AG09319 (cell line): ENCODE measurements at regions not wholly inside any gene's neighbourhood (a gene's known extent, or its start where the extent isn't known, plus 50 kb on each side); places are given as distances from the start of the nearest gene placed in this dataset.
"Not testable (repeated sequence)": the region's sequence is repeated elsewhere in the genome, so short reads cannot be mapped to it uniquely, and the experiment has no call there.

Experiments
- DNase-seq: peaks from one replicate; pipeline ENCODE4 v3.0.0-alpha.2; 2010; ENCODE audit warnings: low read depth; ENCODE audit errors: extremely low read depth
- CTCF ChIP-seq: IDR thresholded peaks from 2 replicates; pipeline ENCODE4 v1.5.1; 2011; ENCODE audit warnings: low read depth, mild to moderate bottlenecking, inconsistent platforms, low read length, moderate library complexity

GRCh38 chr1:100597061-100597741 lies 59.3 kb downstream of the GPR88 start:
- no peak for TF ChIP-seq CTCF
- DNase-seq, result no peak

GRCh38 chr1:100597784-100598183 lies 59.8 kb downstream of the GPR88 start:
- DNase-seq, result no peak
- no peak for TF ChIP-seq CTCF

- DNase-seq, result not testable (repeated sequence)
These were observed 62.4 kb downstream of the GPR88 start for GRCh38 chr1:100600377-100600776.

- not testable (repeated sequence) for DNase-seq
These were observed 64.1 kb downstream of the GPR88 start for GRCh38 chr1:100602028-100602427.

GRCh38 chr1:100604372-100604771 lies 66.4 kb downstream of the GPR88 start:
- no peak for TF ChIP-seq CTCF
- no peak for DNase-seq

GRCh38 chr1:100606438-100606837 lies 68.5 kb downstream of the GPR88 start:
- peak; percentile 52 for DNase-seq
- peak; percentile 88 for TF ChIP-seq CTCF

GRCh38 chr1:100607628-100608240 lies 69.8 kb downstream of the GPR88 start:
- TF ChIP-seq CTCF, result no peak
- no peak for DNase-seq

- TF ChIP-seq CTCF, result no peak
These were observed 71.9 kb downstream of the GPR88 start for GRCh38 chr1:100609849-100610248.

More at GRCh38 chr1:100609849-100610248, 71.9 kb downstream of the GPR88 start:
- no peak for DNase-seq
